Fibroblast of the aortic adventitia (primary cell): ENCODE measurements at regions not wholly inside any gene's neighbourhood (a gene's known extent, or its start where the extent isn't known, plus 50 kb on each side); places are given as distances from the start of the nearest gene placed in this dataset.

Experiments used
- DNase-seq: peaks from one replicate; pipeline ENCODE4 v3.0.0-alpha.2; 2010; ENCODE audit warnings: low read depth
- H3K4me3 ChIP-seq: 2 replicates; pipeline ENCODE4 v1.5.1; 2011; ENCODE audit warnings: low read depth, mild to moderate bottlenecking, control low read depth, low read length, moderate library complexity
- TF ChIP-seq, protein P1 (sequence below): IDR thresholded peaks from 2 replicates; pipeline ENCODE4 v1.5.1; 2011; ENCODE audit warnings: mild to moderate bottlenecking, low read length, control low read depth, inconsistent platforms; ENCODE audit not compliant: insufficient read depth

DNA sequence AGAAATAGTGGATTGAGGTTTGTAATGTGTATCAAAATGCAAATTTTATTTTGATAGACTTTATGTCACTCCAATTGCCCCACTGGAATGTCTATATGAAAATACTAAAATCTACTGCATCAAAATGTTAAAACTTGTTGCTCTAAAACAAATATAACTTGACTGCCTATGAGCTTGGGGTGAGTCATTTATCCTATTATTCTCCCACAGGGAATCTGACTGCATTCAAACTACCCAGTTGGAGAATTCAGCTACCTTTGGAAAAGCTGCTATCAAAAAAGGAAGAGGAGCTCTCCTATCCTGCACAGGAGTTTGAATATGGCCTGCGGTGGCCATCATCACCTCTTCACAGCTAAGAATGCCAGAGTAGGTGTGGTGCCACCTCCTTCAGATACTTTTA is 173.1 kb downstream of the KLHL28 start:
- H3K4me3 ChIP-seq = no peak overlapping the region
- TF ChIP-seq, protein P1, sequence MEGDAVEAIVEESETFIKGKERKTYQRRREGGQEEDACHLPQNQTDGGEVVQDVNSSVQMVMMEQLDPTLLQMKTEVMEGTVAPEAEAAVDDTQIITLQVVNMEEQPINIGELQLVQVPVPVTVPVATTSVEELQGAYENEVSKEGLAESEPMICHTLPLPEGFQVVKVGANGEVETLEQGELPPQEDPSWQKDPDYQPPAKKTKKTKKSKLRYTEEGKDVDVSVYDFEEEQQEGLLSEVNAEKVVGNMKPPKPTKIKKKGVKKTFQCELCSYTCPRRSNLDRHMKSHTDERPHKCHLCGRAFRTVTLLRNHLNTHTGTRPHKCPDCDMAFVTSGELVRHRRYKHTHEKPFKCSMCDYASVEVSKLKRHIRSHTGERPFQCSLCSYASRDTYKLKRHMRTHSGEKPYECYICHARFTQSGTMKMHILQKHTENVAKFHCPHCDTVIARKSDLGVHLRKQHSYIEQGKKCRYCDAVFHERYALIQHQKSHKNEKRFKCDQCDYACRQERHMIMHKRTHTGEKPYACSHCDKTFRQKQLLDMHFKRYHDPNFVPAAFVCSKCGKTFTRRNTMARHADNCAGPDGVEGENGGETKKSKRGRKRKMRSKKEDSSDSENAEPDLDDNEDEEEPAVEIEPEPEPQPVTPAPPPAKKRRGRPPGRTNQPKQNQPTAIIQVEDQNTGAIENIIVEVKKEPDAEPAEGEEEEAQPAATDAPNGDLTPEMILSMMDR = no peak
- no peak for DNase-seq

DNA sequence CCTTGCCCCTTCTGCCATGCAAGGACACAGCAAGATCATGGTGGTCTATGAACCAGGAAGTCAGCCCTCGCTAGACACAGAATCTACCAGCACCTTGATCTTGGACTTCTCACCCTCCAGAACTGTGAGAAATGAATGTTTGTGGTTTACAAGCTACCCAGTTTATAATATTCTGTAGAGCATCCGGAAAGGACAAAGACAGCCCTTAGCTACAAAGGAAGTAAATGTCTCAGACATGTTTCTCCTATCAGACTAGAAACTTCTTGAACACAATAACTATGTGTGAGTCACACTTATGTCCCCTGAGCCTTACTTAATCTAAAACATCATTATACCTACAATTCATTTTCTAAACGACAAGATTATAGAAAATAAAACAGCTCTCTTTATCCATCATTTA is 176.7 kb downstream of the KLHL28 start:
- DNase-seq = peak; percentile 61
- H3K4me3 ChIP-seq = no peak overlapping the region
- TF ChIP-seq, protein P1 = no peak

DNA sequence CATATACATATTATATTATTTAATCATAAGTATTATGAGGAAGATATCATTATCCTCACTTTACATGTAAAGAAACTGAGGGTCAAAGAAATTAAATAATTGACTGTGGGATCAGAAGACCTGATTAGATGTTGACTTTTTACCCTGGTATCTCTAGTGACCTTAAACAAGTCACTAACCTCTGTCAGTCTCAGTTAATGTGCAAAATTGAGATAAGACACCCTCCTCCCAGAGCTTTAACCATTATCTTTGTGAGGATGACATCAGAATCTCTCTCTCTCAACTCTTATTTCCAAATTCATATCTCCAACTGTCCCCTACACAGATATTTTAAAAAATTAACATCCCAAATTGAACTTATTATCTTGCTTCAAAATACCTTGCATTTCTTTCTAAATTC is 177.8 kb downstream of the KLHL28 start:
- no peak overlapping the region for H3K4me3 ChIP-seq
- TF ChIP-seq, protein P1 = no peak
- no peak for DNase-seq

- TF ChIP-seq, protein P1 = no peak
- DNase-seq = peak; percentile 96
- no peak overlapping the region for H3K4me3 ChIP-seq
Measured at GRCh38 chr14:44782775-44783238, 178.9 kb downstream of the KLHL28 start.

- TF ChIP-seq, protein P1 = no peak
- H3K4me3 ChIP-seq = no peak overlapping the region
- DNase-seq = no peak
Measured at GRCh38 chr14:44780989-44781388, 180.8 kb downstream of the KLHL28 start.

- H3K4me3 ChIP-seq = no peak overlapping the region
- DNase-seq = peak; percentile 83
- TF ChIP-seq, protein P1 = no peak
Measured at GRCh38 chr14:44778604-44779003, 183.1 kb downstream of the KLHL28 start.

DNA sequence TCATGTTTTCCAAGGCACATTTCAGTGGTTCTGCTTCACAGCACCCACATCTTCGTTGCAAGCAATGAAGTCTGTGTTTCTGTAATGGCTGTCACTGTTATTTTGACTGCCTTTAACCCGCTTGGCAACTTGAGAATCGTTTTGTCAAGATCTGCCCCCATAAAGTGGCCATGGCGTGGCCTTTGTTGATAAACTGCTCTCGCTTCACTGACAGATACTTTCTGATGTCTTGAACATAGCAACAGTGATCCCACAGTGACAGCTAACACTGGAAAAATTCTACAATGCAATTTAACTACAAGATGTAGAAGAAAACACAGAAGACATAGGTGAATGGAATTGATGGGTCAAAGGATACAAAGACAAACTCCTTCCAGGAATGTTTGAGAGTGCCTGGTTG is 184.2 kb downstream of the KLHL28 start:
- no peak for DNase-seq
- TF ChIP-seq, protein P1 = no peak
- no peak overlapping the region for H3K4me3 ChIP-seq
